Sigmoid colon (tissue), 6 donors: ENCODE measurements at regions not wholly inside any gene's neighbourhood (a gene's known extent, or its start where the extent isn't known, plus 50 kb on each side); places are given as distances from the start of the nearest gene placed in this dataset.

Experiments used
- DNase-seq: peaks from one replicate; pipeline ENCODE4 v3.0.0-alpha.2; 2019
- H3K27ac ChIP-seq, 4 donors: fragments of 200-600 bp; sonication (generic); one replicate each; pipeline ENCODE4 v1.5.1; 2016 to 2019; ENCODE audit warnings: mild to moderate bottlenecking in 1 of 4
- H3K27me3 ChIP-seq, 3 donors: fragments of 200-600 bp; sonication (generic); one replicate each; pipeline ENCODE4 v1.5.1; 2019; ENCODE audit warnings: mild to moderate bottlenecking in 1 of 3
- H3K36me3 ChIP-seq, 4 donors: fragments of 200-600 bp; sonication (generic); one replicate each; pipeline ENCODE4 v1.5.1; 2016 to 2019
- H3K4me1 ChIP-seq, 4 donors: fragments of 200-600 bp; sonication (generic); one replicate each; pipeline ENCODE4 v1.5.1; 2017 to 2019
- H3K4me3 ChIP-seq, 4 donors: fragments of 200-600 bp; sonication (generic); one replicate each; pipeline ENCODE4 v1.5.1; 2017 to 2019; ENCODE audit warnings: mild to moderate bottlenecking in 2 of 4, moderate library complexity in 1 of 4
- H3K9me3 ChIP-seq, 4 donors: fragments of 200-600 bp in 3 of 4; sonication (generic) in 3 of 4; one replicate each; pipeline versions ENCODE4 v1.5.1 to v1.6.1; 2013 to 2019
- EP300 ChIP-seq, 4 donors: sonication (generic); formaldehyde crosslinking; IDR thresholded peaks; one replicate each; pipeline ENCODE4 v1.6.1; 2017; ENCODE audit warnings: antibody characterized with exemption in 4 of 4
- POLR2A ChIP-seq, 2 donors: fragments of 450-650 bp; IDR thresholded peaks; one replicate each; pipeline ENCODE4 v1.6.1; 2016; ENCODE audit warnings: antibody characterized with exemption in 2 of 2, mild to moderate bottlenecking in 2 of 2, moderate library complexity in 2 of 2
- POLR2AphosphoS5 ChIP-seq, 4 donors: sonication (generic); formaldehyde crosslinking; IDR thresholded peaks; one replicate each; pipeline ENCODE4 v1.6.1; 2017; ENCODE audit warnings: antibody characterized with exemption in 4 of 4
- WGBS, 2 donors: extraction: QIAGEN DNeasy Blood & Tissue Kit; methylation state at CpG; one replicate each; pipeline ENCODE4 v1.1.7; 2013; 5-methylcytosine and 5-hydroxymethylcytosine counted together
- intact Hi-C: fragments of 100-400 bp; cut with DNase I; formaldehyde crosslinking; loops from one replicate; pipeline ENCODE4 v1.15.1; 2023
- TF ChIP-seq, protein P1 (sequence below), 4 experiments: fragments of 450-650 bp in 3 of 4; fragments of 200-600 bp in 1 of 4; IDR thresholded peaks; one replicate each; pipeline ENCODE4 v1.5.1; 2016 to 2019; ENCODE audit warnings: antibody characterized with exemption in 4 of 4, mild to moderate bottlenecking in 3 of 4, moderate library complexity in 2 of 4
- donor health status: healthy with polysubstance abuse.
- donor health status: healthy.

DNA sequence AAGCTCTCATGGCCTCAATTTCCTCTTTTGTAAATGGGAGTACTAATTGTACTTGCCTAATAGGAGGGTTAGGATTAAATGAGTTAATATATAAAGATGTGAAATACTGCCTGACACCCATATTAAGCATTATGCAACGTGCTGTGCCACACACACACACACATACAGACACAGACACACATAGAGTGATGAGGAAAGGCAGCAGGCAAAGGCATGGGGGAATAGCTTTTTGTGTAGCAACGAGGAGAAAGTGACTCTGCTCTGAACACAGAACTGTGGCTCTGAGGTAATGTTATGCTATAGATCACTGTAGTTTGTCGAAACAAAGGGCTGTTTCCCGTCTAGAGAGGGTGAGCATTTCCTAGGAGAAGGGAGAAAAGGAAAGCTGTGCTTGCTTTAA, 233.3 kb upstream of the SLCO3A1 start:
- TF ChIP-seq, protein P1, sequence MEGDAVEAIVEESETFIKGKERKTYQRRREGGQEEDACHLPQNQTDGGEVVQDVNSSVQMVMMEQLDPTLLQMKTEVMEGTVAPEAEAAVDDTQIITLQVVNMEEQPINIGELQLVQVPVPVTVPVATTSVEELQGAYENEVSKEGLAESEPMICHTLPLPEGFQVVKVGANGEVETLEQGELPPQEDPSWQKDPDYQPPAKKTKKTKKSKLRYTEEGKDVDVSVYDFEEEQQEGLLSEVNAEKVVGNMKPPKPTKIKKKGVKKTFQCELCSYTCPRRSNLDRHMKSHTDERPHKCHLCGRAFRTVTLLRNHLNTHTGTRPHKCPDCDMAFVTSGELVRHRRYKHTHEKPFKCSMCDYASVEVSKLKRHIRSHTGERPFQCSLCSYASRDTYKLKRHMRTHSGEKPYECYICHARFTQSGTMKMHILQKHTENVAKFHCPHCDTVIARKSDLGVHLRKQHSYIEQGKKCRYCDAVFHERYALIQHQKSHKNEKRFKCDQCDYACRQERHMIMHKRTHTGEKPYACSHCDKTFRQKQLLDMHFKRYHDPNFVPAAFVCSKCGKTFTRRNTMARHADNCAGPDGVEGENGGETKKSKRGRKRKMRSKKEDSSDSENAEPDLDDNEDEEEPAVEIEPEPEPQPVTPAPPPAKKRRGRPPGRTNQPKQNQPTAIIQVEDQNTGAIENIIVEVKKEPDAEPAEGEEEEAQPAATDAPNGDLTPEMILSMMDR (IDR thresholded peaks at IDR 0.05): no peak
- TF ChIP-seq POLR2A (IDR thresholded peaks at IDR 0.05) (no peak), POLR2AphosphoS5 (IDR thresholded peaks at IDR 0.05) (no peak), EP300 (IDR thresholded peaks at IDR 0.05) (no peak)
- DNase-seq: no peak
- H3K27ac ChIP-seq: peak overlapping the region in 2 of 4 donors; percentile 26 to 29
- H3K9me3 ChIP-seq: no peaks in the 10 kb centered on the region
- WGBS, 2 donors: 45 to 51% methylated on average over 4 of the region's 4 CpGs
- H3K36me3 ChIP-seq: no peaks in the 10 kb centered on the region
- peaks cover 0 to 9% (median 6%) of the 10 kb centered on the region in 4 donors for H3K4me1 ChIP-seq
- intact Hi-C loops: no loop called here
- H3K4me3 ChIP-seq: no peak overlapping the region
- H3K27me3 ChIP-seq: no peaks in the 10 kb centered on the region

DNA sequence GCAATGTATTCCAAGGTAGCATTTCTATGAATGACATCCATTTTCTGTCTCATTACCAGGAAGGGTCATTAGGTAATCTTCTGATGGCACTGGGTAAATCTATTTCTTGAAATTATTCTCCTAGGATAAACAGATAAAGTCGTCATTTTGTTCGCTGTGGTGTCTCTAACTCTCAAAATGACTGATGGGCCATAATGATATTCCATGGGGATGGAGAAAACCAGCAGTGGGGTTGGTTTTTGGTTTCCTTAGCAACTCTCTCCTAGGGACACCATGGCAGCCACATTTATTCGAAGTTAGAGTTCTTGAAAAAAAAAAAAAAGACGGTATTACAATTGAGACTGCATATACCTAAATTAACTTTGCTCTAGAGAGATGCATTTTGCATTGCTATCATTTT, 231.3 kb upstream of the SLCO3A1 start:
- Histone ChIP-seq H3K9me3 (no peaks in the 10 kb centered on the region), H3K27ac (no peak overlapping the region), H3K27me3 (no peaks in the 10 kb centered on the region), H3K4me3 (no peak overlapping the region), H3K36me3 (no peaks in the 10 kb centered on the region), H3K4me1 (peaks cover 0 to 17% (median 9%) of the 10 kb centered on the region in 4 donors)
- intact Hi-C loops: no loop called here
- TF ChIP-seq, protein P1 (IDR thresholded peaks at IDR 0.05): no peak
- TF ChIP-seq EP300 (IDR thresholded peaks at IDR 0.05) (no peak), POLR2AphosphoS5 (IDR thresholded peaks at IDR 0.05) (no peak), POLR2A (IDR thresholded peaks at IDR 0.05) (no peak)
- DNase-seq: no peak
- WGBS, 2 donors: 87 to 88% methylated on average over 4 of the region's 4 CpGs

DNA sequence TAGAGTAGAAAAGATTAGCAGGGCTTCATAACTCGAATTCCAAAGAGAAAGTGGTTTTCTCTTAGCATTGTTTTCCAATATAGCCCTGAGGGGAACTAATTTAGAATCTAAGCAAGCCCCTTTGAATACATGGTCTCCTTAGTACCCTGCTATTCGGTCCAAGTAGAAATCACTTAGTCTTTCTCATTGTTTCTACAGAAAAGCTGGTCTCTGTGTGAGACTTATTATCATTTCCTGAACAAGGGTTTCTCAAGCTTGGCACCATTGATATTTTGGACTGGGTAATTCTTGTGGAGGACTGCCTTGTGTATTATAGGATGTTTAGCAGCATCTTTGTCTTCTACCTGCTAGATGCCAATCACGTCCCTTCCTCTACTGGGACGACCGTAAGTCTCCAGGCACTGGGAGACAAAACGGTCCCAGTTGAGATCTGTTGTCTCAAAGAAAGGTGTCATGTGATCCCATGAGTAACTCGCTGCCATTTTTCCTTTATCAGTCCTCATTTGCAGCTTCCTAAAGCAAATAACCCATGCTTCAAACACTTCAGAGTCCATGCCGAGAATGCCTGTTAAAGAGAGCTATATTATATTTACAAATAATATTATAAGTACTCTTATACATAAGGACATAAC, 230.7 kb upstream of the SLCO3A1 start:
- WGBS, 2 donors: 88 to 90% methylated on average over 8 of the region's 8 CpGs
- no peaks in the 10 kb centered on the region for H3K27me3 ChIP-seq
- H3K4me1 ChIP-seq: peaks cover 0 to 22% (median 12%) of the 10 kb centered on the region in 4 donors
- H3K27ac ChIP-seq: no peak overlapping the region
- TF ChIP-seq, protein P1 (IDR thresholded peaks at IDR 0.05): no peak
- H3K36me3 ChIP-seq: no peaks in the 10 kb centered on the region
- H3K9me3 ChIP-seq: no peaks in the 10 kb centered on the region
- DNase-seq: no peak
- H3K4me3 ChIP-seq: no peak overlapping the region
- intact Hi-C loops: no loop called here

DNA sequence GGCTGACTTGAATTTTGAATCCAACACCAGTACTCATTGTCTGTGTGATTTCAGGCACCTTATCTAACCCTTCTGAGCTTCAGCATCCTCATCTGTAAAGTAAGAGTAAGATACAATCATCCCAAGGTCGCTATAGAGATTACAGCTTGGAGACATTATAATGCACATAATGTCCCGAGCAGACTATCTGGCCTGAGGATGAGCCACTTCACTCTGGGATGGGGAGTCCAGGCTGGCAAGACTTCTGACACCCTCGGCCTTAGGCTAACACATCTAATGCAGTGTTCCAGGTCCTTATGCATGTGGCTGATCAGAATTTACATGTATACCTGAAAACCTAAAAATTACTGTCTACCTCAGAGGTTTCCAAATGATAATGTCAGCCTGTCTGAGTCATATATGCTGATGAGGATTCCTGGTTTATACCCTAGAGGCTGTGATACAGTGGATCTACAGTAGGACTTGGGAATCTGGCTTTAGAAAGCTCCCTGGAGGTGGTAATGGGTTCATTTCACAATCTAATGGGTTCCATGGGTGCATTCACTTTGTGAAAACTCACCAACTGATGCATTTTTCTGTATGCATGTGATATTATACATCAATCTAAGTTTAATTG, 229.0 kb upstream of the SLCO3A1 start:
- 89 to 90% methylated on average over 3 of the region's 3 CpGs for WGBS, 2 donors
- no peaks in the 10 kb centered on the region for H3K36me3 ChIP-seq
- no peaks in the 10 kb centered on the region for H3K27me3 ChIP-seq
- DNase-seq: no peak
- H3K4me1 ChIP-seq: peaks cover 0 to 33% (median 23%) of the 10 kb centered on the region in 4 donors
- intact Hi-C loops: no loop called here
- H3K27ac ChIP-seq: no peak overlapping the region
- no peak overlapping the region for H3K4me3 ChIP-seq
- H3K9me3 ChIP-seq: no peaks in the 10 kb centered on the region
- TF ChIP-seq, protein P1 (IDR thresholded peaks at IDR 0.05): no peak
- TF ChIP-seq POLR2AphosphoS5 (IDR thresholded peaks at IDR 0.05) (no peak), EP300 (IDR thresholded peaks at IDR 0.05) (no peak), POLR2A (IDR thresholded peaks at IDR 0.05) (no peak)
